ENCODE measurements at regions not wholly inside any gene's neighbourhood (a gene's known extent, or its start where the extent isn't known, plus 50 kb on each side); places are given as distances from the start of the nearest gene placed in this dataset.

DNA sequence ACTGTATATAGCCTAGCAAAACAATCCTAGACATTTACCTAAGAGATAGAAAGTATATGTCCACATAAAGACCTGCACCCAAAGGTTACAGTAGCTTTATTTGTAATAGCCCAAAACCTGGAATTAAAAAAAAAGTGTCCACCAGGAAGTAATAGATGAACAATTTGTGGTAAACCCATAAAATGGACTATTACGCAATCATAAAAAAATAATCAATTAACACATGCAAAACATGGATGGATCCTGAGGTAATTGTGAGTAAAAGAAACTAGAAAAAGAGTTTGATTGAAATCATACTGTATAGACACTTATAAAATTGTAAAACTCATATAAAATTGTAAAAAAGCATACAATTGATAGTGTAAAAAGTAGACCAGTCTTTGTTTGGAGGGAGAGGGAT lies 673.0 kb upstream of the ZNF804A start:
- TF ChIP-seq, protein P1, sequence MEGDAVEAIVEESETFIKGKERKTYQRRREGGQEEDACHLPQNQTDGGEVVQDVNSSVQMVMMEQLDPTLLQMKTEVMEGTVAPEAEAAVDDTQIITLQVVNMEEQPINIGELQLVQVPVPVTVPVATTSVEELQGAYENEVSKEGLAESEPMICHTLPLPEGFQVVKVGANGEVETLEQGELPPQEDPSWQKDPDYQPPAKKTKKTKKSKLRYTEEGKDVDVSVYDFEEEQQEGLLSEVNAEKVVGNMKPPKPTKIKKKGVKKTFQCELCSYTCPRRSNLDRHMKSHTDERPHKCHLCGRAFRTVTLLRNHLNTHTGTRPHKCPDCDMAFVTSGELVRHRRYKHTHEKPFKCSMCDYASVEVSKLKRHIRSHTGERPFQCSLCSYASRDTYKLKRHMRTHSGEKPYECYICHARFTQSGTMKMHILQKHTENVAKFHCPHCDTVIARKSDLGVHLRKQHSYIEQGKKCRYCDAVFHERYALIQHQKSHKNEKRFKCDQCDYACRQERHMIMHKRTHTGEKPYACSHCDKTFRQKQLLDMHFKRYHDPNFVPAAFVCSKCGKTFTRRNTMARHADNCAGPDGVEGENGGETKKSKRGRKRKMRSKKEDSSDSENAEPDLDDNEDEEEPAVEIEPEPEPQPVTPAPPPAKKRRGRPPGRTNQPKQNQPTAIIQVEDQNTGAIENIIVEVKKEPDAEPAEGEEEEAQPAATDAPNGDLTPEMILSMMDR (IDR thresholded peaks at IDR 0.05) = no peak
- no peak for TF ChIP-seq POLR2AphosphoS5 (IDR thresholded peaks at IDR 0.05)
